Neural cell (in vitro differentiated cells): ENCODE measurements at regions not wholly inside any gene's neighbourhood (a gene's known extent, or its start where the extent isn't known, plus 50 kb on each side); places are given as distances from the start of the nearest gene placed in this dataset.

Experiments used
- H2AFZ ChIP-seq: fragments of 200-600, 300-800 bp; sonication (generic), shearing (Covaris generic); 2 replicates; pipeline ENCODE4 v1.6.0; 2014; ENCODE audit warnings: low read depth, mild to moderate bottlenecking, antibody characterized with exemption, low read length, moderate library complexity
- H3F3A ChIP-seq: fragments of 200-600 bp; shearing (Covaris generic); 2 replicates; pipeline ENCODE4 v1.6.1; 2016; ENCODE audit warnings: mild to moderate bottlenecking, moderate library complexity, mixed read lengths, antibody characterized with exemption, low read length; ENCODE audit not compliant: insufficient read depth, poor library complexity, severe bottlenecking
- H3K27ac ChIP-seq: fragments of 200-600, 300-800 bp; sonication (generic), shearing (Covaris generic); 2 replicates; pipeline ENCODE4 v1.5.1; 2014; ENCODE audit warnings: mild to moderate bottlenecking, low read length, moderate library complexity
- H3K27me3 ChIP-seq: fragments of 300-800, 200-600 bp; sonication (generic), shearing (Covaris generic); 2 replicates; pipeline ENCODE4 v1.6.0; 2014; ENCODE audit warnings: mild to moderate bottlenecking, low read depth, low read length, moderate library complexity; ENCODE audit not compliant: insufficient read depth
- H3K36me3 ChIP-seq: fragments of 300-800, 200-600 bp; sonication (generic), shearing (Covaris generic); 2 replicates; pipeline ENCODE4 v1.5.1; 2014; ENCODE audit warnings: mild to moderate bottlenecking, antibody characterized with exemption, low read length, moderate library complexity; ENCODE audit not compliant: insufficient read depth
- H3K4me2 ChIP-seq: fragments of 300-800, 200-600 bp; sonication (generic), shearing (Covaris generic); 2 replicates; pipeline ENCODE4 v1.6.0; 2014; ENCODE audit warnings: mild to moderate bottlenecking, low read length
- H3K4me3 ChIP-seq: fragments of 300-800, 200-600 bp; sonication (generic), shearing (Covaris generic); 2 replicates; pipeline ENCODE4 v1.5.1; 2014; ENCODE audit warnings: mild to moderate bottlenecking, low read length, moderate library complexity
- H3K79me2 ChIP-seq: fragments of 200-600 bp; shearing (Covaris generic); replicated peaks from 2 replicates; pipeline ENCODE4 v1.6.0; 2014; ENCODE audit warnings: mild to moderate bottlenecking, low read length, moderate library complexity; ENCODE audit not compliant: insufficient read depth
- H3K9ac ChIP-seq: fragments of 300-800, 200-600 bp; sonication (generic), shearing (Covaris generic); 2 replicates; pipeline ENCODE4 v1.6.1; 2016; ENCODE audit warnings: mild to moderate bottlenecking, low read length, mixed read lengths
- H3K9me2 ChIP-seq: fragments of 200-600 bp; shearing (Covaris generic); 2 replicates; pipeline ENCODE4 v1.6.1; 2016; ENCODE audit warnings: mild to moderate bottlenecking, low read length, mixed read lengths; ENCODE audit not compliant: insufficient read depth
- H3K9me3 ChIP-seq: fragments of 200-600, 300-800 bp; sonication (generic), shearing (Covaris generic); 2 replicates; pipeline ENCODE4 v1.6.1; 2016; ENCODE audit warnings: mild to moderate bottlenecking, mixed run types, low read length, moderate library complexity, mixed read lengths
- H4K20me1 ChIP-seq: fragments of 200-600 bp; shearing (Covaris generic); 2 replicates; pipeline ENCODE4 v1.6.1; 2016; ENCODE audit warnings: mild to moderate bottlenecking, mixed run types; ENCODE audit not compliant: insufficient read depth
- EP300 ChIP-seq: fragments of 450-650 bp; conservative IDR thresholded peaks from 2 replicates; pipeline ENCODE4 v1.6.1; 2014; ENCODE audit warnings: antibody characterized with exemption, mild to moderate bottlenecking, moderate library complexity; ENCODE audit not compliant: poor library complexity, severe bottlenecking
- EZH2 ChIP-seq: fragments of 200-600, 300-800 bp; shearing (Covaris generic), sonication (generic); IDR thresholded peaks from 2 replicates; pipeline ENCODE4 v1.6.1; 2014; ENCODE audit warnings: antibody characterized with exemption, low read length, borderline replicate concordance, mild to moderate bottlenecking; ENCODE audit not compliant: insufficient read depth, poor library complexity, severe bottlenecking
- MXI1 ChIP-seq: fragments of 450-650 bp; conservative IDR thresholded peaks from 2 replicates; pipeline ENCODE4 v1.6.1; 2014; ENCODE audit warnings: antibody characterized with exemption, mild to moderate bottlenecking; ENCODE audit not compliant: poor library complexity, severe bottlenecking
- POLR2AphosphoS5 ChIP-seq: IDR thresholded peaks from 2 replicates; pipeline ENCODE4 v1.6.1; 2012
- RAD21 ChIP-seq: fragments of 450-650 bp; conservative IDR thresholded peaks from 2 replicates; pipeline ENCODE4 v1.6.1; 2014; ENCODE audit warnings: antibody characterized with exemption, mild to moderate bottlenecking, moderate library complexity
- SMC3 ChIP-seq: fragments of 450-650 bp; conservative IDR thresholded peaks from 2 replicates; pipeline ENCODE4 v1.6.1; 2014; ENCODE audit warnings: antibody characterized with exemption, mild to moderate bottlenecking, moderate library complexity; ENCODE audit not compliant: poor library complexity
- TAF1 ChIP-seq: IDR thresholded peaks from 2 replicates; pipeline ENCODE4 v1.6.1; 2012; ENCODE audit warnings: low read depth
- TF ChIP-seq, protein P1 (sequence below): fragments of 450-650 bp; IDR thresholded peaks from 2 replicates; pipeline ENCODE4 v1.5.1; 2014; ENCODE audit warnings: antibody characterized with exemption, mild to moderate bottlenecking, moderate library complexity; ENCODE audit not compliant: poor library complexity, severe bottlenecking
- TF ChIP-seq, protein P2 (sequence below): IDR thresholded peaks from 2 replicates; pipeline ENCODE4 v1.6.1; 2012; ENCODE audit warnings: borderline replicate concordance

DNA sequence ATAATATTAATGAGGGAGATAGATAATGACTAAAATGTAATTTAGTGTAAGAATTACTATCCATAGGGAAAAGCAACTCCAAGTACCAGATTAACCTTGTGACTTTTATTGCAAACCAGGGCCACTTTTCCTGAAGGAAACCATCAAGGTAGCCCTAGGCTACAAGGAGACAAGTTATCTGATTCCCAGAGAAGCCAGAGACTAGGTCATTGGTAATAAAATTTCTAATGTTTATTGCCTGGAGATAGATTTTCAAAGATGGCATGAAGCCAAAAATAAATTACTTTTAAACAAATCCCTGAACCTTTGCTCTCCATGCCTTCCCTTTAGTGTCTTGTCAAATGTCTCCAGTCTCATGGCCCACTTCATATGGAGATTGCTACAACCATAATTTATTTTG is 610.1 kb upstream of the SLC10A2 start:
- Histone ChIP-seq H3K27me3 (no peaks in the 10 kb centered on the region), H3K9me3 (no peaks in the 10 kb centered on the region), H3K79me2 (no peaks in the 10 kb centered on the region), H2AFZ (no peak overlapping the region), H3K9me2 (no peaks in the 10 kb centered on the region), H4K20me1 (no peaks in the 10 kb centered on the region), H3K4me3 (no peak overlapping the region), H3K4me2 (no peak overlapping the region), H3F3A (no peaks in the 10 kb centered on the region), H3K27ac (peak overlapping the region; percentile 69), H3K9ac (no peak overlapping the region), H3K36me3 (no peaks in the 10 kb centered on the region)
- TF ChIP-seq SMC3 (no peak), TAF1 (no peak), EP300 (no peak), RAD21 (no peak), EZH2 (no peak)
- TF ChIP-seq, protein P1, sequence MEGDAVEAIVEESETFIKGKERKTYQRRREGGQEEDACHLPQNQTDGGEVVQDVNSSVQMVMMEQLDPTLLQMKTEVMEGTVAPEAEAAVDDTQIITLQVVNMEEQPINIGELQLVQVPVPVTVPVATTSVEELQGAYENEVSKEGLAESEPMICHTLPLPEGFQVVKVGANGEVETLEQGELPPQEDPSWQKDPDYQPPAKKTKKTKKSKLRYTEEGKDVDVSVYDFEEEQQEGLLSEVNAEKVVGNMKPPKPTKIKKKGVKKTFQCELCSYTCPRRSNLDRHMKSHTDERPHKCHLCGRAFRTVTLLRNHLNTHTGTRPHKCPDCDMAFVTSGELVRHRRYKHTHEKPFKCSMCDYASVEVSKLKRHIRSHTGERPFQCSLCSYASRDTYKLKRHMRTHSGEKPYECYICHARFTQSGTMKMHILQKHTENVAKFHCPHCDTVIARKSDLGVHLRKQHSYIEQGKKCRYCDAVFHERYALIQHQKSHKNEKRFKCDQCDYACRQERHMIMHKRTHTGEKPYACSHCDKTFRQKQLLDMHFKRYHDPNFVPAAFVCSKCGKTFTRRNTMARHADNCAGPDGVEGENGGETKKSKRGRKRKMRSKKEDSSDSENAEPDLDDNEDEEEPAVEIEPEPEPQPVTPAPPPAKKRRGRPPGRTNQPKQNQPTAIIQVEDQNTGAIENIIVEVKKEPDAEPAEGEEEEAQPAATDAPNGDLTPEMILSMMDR: no peak
- TF ChIP-seq, protein P2, sequence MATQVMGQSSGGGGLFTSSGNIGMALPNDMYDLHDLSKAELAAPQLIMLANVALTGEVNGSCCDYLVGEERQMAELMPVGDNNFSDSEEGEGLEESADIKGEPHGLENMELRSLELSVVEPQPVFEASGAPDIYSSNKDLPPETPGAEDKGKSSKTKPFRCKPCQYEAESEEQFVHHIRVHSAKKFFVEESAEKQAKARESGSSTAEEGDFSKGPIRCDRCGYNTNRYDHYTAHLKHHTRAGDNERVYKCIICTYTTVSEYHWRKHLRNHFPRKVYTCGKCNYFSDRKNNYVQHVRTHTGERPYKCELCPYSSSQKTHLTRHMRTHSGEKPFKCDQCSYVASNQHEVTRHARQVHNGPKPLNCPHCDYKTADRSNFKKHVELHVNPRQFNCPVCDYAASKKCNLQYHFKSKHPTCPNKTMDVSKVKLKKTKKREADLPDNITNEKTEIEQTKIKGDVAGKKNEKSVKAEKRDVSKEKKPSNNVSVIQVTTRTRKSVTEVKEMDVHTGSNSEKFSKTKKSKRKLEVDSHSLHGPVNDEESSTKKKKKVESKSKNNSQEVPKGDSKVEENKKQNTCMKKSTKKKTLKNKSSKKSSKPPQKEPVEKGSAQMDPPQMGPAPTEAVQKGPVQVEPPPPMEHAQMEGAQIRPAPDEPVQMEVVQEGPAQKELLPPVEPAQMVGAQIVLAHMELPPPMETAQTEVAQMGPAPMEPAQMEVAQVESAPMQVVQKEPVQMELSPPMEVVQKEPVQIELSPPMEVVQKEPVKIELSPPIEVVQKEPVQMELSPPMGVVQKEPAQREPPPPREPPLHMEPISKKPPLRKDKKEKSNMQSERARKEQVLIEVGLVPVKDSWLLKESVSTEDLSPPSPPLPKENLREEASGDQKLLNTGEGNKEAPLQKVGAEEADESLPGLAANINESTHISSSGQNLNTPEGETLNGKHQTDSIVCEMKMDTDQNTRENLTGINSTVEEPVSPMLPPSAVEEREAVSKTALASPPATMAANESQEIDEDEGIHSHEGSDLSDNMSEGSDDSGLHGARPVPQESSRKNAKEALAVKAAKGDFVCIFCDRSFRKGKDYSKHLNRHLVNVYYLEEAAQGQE: no peak

DNA sequence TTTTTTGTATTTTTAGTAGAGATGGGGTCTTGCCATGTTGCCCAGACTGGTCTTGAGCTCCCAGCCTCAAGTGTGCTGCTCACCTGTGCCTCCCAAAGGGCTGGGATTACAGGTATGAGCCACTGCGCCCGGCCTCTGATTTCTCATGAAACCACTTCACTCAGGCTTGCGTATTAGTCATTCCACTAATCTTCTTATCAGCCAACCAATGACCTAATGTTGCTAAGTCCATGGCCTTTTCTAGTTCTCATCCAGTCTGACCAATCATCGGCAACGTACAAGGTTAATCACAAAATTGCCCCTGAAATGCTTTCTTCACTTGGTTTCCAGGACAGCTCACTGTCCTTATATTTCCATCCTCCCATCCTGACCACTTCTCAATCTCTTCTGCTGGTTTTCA is 605.3 kb upstream of the SLC10A2 start:
- H2AFZ ChIP-seq: no peak overlapping the region
- H3K4me2 ChIP-seq: no peak overlapping the region
- TF ChIP-seq TAF1 (no peak), MXI1 (no peak), EZH2 (no peak), SMC3 (no peak)
- no peak overlapping the region for H3K9ac ChIP-seq
- no peaks in the 10 kb centered on the region for H3K9me2 ChIP-seq
- no peaks in the 10 kb centered on the region for H3K36me3 ChIP-seq
- H3K79me2 ChIP-seq: no peaks in the 10 kb centered on the region
- H4K20me1 ChIP-seq: no peaks in the 10 kb centered on the region
- H3K9me3 ChIP-seq: no peaks in the 10 kb centered on the region
- no peaks in the 10 kb centered on the region for H3F3A ChIP-seq
- no peak overlapping the region for H3K4me3 ChIP-seq
- H3K27ac ChIP-seq: no peak overlapping the region
- no peaks in the 10 kb centered on the region for H3K27me3 ChIP-seq

DNA sequence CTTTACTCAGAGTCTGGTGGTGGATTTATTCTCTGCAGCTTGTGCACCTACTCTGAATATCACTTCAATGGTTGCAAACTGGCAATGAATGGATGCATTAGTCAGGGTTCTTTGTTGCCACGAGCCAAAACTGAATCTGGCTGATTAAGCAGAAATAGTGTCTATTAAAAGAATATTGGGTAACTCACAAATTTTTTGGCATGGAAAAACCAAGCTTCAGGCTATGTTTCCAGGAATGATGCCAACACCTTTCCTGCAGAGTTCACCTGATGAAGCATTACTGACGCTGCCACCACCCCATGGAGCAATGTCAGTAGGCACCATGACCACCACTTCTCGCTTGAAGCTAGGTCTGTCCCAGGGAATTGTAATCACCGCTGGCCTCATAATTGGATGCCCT is 597.8 kb upstream of the SLC10A2 start:
- no peak overlapping the region for H3K9ac ChIP-seq
- H3K27ac ChIP-seq: no peak overlapping the region
- no peaks in the 10 kb centered on the region for H3K9me3 ChIP-seq
- H3K27me3 ChIP-seq: no peaks in the 10 kb centered on the region
- no peaks in the 10 kb centered on the region for H3K36me3 ChIP-seq
- no peaks in the 10 kb centered on the region for H3F3A ChIP-seq
- H4K20me1 ChIP-seq: no peaks in the 10 kb centered on the region
- H2AFZ ChIP-seq: no peak overlapping the region
- no peak overlapping the region for H3K4me3 ChIP-seq
- no peak overlapping the region for H3K4me2 ChIP-seq
- H3K9me2 ChIP-seq: no peaks in the 10 kb centered on the region
- H3K79me2 ChIP-seq: no peaks in the 10 kb centered on the region
- TF ChIP-seq EZH2: no peak
- no peak for TF ChIP-seq POLR2AphosphoS5
- TF ChIP-seq RAD21: no peak
